OCI-LY1 (cell line): ENCODE measurements at regions not wholly inside any gene's neighbourhood (a gene's known extent, or its start where the extent isn't known, plus 50 kb on each side); places are given as distances from the start of the nearest gene placed in this dataset.

Source experiments
- EZH2 ChIP-seq: fragments of 200-600 bp; sonication (generic), shearing (Covaris generic); IDR thresholded peaks from 2 replicates; pipeline ENCODE4 v1.8.0; 2017; ENCODE audit warnings: borderline replicate concordance, mixed run types, mild to moderate bottlenecking, antibody characterized with exemption, low read length, moderate library complexity, mixed read lengths
- TF ChIP-seq, protein P1 (sequence below): fragments of 200-600 bp; sonication (generic), shearing (Covaris generic); IDR thresholded peaks from 2 replicates; pipeline ENCODE4 v1.5.1; 2017; ENCODE audit warnings: mild to moderate bottlenecking, antibody characterized with exemption, low read length, moderate library complexity, mixed read lengths

DNA sequence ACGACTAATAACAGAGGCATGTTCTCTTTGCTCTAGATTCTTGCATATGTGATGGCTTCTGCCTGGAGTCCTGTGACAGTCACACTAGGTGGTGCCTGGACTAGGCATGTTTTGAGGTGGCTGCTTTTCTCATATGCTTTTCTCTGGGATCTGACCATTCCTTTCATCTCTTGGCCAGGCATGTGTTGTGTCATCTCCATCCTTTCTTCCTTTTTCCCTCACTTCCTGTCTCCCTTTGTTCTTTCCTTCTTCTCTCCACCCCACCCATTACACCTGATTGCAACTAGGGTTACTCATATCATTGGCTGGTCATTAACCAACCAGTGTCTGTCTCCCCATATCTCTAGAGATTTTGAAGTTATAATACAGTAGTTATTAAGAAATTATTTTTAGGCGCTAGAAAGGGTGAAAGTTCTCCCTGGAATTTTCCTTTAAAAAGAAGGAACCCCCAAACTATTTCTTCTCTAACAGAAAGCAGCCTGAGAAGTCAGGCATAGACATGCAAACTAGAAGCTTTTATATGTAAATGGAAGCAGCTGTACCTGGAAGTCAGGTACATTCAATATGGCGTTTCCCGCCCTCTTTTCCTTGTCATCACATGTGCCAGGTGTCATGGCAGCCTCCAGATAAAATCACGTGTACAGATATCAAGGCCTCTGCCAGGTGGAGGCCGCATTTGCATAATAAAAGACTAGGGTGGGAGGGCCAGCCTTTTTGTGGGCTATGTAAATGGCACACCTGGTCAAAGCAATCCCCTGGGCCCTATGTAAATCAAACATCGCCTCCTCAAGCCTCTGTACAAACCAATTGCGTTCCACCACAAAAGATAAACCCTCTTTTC, 220.4 kb upstream of the MEX3C start:
- TF ChIP-seq, protein P1, sequence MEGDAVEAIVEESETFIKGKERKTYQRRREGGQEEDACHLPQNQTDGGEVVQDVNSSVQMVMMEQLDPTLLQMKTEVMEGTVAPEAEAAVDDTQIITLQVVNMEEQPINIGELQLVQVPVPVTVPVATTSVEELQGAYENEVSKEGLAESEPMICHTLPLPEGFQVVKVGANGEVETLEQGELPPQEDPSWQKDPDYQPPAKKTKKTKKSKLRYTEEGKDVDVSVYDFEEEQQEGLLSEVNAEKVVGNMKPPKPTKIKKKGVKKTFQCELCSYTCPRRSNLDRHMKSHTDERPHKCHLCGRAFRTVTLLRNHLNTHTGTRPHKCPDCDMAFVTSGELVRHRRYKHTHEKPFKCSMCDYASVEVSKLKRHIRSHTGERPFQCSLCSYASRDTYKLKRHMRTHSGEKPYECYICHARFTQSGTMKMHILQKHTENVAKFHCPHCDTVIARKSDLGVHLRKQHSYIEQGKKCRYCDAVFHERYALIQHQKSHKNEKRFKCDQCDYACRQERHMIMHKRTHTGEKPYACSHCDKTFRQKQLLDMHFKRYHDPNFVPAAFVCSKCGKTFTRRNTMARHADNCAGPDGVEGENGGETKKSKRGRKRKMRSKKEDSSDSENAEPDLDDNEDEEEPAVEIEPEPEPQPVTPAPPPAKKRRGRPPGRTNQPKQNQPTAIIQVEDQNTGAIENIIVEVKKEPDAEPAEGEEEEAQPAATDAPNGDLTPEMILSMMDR = no peak
- TF ChIP-seq EZH2 = no peak
